ENCODE measurements at regions not wholly inside any gene's neighbourhood (a gene's known extent, or its start where the extent isn't known, plus 50 kb on each side); places are given as distances from the start of the nearest gene placed in this dataset.

- DNase-seq, result no peak
Observed at GRCh38 chr13:26155568-26155967, 66.5 kb downstream of the RNF6 start.

- peak; percentile 27 for DNase-seq
Observed at GRCh38 chr13:26133851-26134250, 82.0 kb upstream of the SHISA2 start.

GRCh38 chr13:26133286-26133685 is 81.5 kb upstream of the SHISA2 start:
- DNase-seq, result no peak

GRCh38 chr13:26132756-26133155 is 80.9 kb upstream of the SHISA2 start:
- DNase-seq, result peak; percentile 50

- DNase-seq, result no peak
Observed at GRCh38 chr13:26128676-26129075, 76.9 kb upstream of the SHISA2 start.

- DNase-seq, result no peak
Observed at GRCh38 chr13:26117620-26118019, 65.8 kb upstream of the SHISA2 start.

GRCh38 chr13:26112843-26113242 is 61.0 kb upstream of the SHISA2 start:
- no peak for DNase-seq

GRCh38 chr13:26111797-26112196 is 60.0 kb upstream of the SHISA2 start:
- no peak for DNase-seq

All from NCI-H82 (cell line).